DMS 273 (cell line): ENCODE measurements at regions not wholly inside any gene's neighbourhood (a gene's known extent, or its start where the extent isn't known, plus 50 kb on each side); places are given as distances from the start of the nearest gene placed in this dataset.
"Not testable (repeated sequence)": the region's sequence is repeated elsewhere in the genome, so short reads cannot be mapped to it uniquely, and the experiment has no call there.

Experiments used
- DNase-seq: peaks from one replicate; lab custom pipeline; 2025; ENCODE audit not compliant: unreplicated experiment; lab: John Stamatoyannopoulos, UW

DNA sequence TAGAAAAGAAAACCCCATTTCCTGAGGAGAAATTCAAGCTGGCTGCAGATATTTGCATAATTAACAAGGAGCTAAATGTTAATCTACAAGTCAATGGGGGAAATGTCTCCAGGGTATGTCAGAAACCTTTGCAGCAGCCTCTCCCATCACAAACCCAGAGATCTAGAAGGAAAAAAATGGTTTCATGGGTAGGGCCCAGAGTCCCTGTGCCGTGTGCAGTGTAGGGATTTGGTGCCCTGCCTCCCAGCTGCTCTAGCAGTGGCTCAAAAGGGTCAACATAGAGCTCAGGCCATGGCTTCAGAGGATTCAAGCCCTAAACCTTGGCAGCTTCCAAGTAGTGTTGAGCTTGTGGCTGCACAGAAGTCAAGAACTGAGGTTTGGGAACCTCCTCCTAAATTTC is 290.2 kb upstream of the TMEFF2 start:
- DNase-seq, result no peak

DNA sequence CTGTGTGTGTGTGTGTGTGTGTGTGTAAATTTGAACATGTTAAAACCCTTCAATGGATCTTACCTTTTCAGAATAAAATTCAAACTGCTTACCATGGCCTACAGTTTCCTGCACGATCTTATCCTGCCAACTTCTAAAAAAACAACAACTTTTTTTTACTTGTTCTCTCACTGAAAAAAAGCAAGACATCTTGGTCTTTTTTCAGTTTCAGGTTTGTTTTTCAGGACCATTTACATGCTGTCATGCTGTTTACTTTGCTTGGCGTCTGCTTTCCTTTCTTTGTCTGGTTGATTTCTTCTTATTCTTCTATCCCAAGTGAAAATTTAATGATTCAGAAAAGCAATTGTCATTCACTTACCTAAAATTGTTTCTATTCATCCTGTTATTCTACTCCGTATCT is 286.3 kb upstream of the TMEFF2 start:
- no peak for DNase-seq

DNA sequence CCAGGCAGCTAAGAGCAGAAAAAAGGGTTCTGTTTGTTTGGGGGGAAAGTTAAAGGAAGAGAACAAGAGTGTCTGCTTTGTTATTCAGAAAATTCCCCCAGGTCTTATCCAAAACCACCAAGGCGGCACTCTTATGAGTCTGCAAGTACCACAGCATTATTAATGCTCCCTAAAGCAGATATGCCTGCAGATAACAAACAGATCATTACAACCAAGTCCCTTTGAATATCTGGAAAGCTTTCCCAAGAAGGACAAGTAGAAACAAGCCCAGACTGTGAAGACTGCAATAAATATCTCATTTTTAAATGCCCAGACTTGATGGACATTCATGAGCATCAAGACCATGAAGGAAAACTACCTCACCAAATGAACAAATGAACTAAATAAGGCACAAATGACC is 278.6 kb upstream of the TMEFF2 start:
- no peak for DNase-seq

DNA sequence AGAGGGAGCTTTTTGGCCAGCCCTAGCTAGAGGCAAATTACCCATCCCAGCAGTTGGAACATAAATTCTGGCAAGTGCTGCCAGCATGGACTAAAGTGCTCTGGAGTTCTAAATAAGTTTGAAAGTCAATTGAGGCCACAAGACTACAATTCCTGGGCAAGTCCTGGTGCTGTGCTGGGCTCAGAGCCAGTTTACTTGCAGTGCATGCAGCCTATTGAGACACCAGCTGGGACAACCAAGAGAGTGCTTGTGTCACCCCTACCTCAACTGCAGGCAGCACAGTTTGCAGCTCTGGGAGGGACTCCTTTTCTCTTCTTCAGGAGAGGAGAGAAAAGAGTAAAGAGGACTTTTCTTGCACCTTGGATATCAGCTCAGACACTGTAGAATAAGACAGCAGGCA is 277.2 kb upstream of the TMEFF2 start:
- no peak for DNase-seq

DNA sequence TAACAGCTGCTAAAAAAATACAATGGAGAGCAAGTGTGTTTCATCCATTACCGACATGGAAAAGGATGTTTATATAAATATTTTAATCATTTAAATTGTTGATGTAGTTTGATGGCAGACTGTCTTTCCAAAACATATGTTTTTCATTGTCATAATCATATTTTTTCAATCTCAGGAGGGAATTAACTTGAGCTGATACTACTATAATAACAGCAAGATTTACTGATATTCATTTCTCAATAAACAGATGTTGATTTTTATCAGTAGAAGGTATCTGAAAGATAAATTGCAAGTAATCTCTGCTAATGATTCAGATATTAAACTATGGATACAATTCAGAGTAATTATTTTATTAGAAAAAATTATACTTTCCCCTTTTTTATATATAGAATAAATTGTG is 274.9 kb upstream of the TMEFF2 start:
- no peak for DNase-seq

DNA sequence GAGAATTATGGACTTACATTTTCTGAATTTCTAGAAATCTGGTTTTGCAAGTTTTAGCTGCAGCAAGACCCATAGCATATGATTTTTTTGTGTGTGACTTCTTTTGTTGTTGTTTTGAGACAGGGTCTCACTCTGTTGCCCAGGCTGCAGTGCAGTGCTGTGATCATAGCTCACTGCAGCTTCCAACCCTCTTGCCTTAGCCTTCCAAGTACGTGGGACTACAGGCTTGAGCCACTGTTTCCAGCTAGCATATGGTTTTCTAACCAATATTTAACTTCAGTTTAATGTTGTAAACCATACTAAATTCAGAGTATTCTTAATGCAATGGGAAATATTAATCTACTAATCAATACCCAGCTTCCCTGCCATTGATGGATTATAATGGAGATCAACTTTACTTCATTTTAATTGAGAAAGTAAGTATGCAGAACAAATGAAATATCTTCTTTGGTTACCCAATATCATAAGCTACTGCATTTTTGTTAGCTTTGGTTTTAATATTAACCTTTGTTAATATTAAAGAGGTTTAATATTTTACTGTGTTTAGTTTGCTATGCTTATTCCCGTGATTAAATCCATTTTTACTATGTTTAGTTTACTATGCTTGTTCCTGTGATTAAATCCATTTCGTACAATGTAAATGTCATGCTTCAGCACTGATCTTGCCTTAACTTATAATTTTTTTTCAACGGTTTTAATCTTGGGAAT is 273.4 kb upstream of the TMEFF2 start:
- DNase-seq, result no peak

DNA sequence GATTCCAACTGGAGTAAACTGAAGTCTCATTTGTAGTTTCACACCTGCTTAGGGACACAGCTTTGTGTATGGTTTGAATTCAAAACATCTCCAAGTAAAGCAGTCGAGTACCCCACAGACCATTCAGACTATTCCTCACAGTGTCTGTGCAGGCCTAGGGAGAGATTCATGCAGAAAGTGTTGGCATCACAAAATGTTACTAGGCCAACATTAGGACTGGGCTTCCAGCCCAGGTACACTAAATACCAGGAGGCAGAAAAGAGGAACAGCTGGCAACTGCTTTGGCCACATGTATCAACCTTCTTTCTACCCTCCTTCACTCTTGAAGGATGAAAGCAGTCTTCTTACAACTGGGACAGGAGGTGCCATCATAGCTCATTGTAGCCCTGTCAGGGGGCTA is 270.4 kb upstream of the TMEFF2 start:
- DNase-seq, result no peak

DNA sequence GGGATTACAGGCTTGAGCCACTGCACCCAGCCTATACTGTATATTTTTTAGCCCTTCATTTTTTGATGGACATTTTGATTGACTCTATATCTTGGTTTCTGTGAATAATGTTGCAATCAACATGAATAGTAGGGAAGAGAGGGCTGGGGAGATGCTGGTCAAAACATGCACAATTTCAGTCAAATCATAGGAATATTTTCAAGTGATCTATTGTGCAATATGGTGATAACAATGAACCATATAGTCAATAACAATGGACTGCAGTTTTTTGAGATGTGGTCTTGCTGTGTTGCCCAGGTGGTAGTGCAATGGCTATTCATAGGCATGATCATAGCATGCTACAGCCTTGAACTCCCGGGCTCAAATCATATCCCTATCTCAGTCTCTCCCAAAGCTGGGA is 264.7 kb upstream of the TMEFF2 start:
- no peak for DNase-seq

DNA sequence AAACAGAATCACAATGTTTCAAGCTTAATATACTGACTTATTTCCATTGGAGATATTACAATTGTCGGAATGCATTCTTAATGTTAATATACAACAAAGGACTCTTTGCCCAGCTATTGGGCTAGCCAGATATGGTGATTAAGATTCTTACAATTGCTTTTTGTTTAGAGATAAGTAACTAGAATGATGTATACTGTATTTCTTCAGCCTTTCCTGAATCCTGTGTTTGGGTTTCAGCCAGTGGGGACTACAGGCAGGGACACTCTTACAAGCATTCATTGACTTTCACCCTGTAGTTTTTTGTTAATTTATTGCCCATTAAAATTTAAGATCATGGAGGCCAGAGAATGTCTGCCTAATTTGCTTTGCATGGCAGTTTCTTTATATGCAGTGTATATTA is 254.1 kb upstream of the TMEFF2 start:
- DNase-seq, result no peak

DNA sequence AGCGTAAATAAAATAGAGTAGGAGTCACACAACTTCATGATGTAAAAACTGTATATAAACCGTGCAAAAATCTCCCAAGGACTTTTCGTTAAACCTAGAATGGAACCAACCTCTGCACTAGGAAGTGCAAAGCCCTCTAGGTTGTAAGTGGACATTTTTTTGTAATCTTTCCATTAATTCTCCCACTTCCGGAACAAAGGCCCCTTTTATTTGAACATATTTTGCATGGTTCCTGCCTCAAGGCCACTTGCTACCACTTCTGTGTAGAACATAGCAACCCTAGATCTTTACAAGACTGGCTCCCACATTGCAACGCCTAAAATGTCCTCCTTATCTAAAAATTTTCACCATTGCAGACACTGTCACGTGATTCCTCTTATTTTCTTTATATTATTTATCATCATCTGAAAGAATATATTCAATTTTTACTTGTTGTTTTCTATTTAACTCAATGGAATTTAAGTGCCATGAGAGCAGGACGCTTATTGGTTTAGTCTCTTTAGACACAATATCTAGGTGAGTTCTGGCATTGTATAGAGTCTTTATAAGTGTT is 249.6 kb upstream of the TMEFF2 start:
- no peak for DNase-seq

DNA sequence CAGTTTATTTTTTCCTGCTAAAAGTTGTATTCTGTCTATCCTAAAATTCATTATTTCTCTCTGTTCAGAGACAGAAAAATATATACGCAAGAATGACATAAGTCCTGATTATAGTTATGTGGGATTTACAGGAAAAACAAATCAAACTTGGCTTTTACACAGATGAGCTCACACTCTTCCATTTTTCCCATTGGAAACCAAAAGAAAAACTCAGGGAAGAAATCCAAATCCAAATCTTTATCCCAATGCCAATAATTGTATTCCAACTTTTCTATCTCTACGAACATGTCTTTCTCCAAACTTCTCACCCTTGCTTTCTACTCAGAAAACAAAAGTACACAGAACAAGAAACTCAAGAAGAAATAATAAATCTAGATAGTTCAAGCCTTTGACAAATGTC is 249.1 kb upstream of the TMEFF2 start:
- DNase-seq, result no peak

DNA sequence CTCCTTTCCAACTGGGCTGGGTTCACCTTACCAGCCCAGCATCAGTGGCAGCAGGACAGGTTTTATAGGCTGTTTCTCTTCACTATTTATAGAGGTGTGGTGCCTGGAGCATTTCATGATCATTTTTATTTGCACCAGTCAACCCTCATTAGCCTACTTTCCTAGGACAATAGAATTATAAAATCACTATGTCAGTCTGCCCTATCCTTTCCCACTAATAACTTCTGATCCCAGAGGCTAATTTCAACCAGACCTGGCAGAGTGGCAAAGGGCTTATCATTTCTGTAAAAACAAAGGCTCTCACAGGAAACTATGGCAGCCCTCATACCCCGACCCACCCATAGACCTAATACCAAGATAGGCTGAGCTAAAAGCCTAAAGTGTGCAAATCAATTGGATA is 243.5 kb upstream of the TMEFF2 start:
- no peak for DNase-seq

DNA sequence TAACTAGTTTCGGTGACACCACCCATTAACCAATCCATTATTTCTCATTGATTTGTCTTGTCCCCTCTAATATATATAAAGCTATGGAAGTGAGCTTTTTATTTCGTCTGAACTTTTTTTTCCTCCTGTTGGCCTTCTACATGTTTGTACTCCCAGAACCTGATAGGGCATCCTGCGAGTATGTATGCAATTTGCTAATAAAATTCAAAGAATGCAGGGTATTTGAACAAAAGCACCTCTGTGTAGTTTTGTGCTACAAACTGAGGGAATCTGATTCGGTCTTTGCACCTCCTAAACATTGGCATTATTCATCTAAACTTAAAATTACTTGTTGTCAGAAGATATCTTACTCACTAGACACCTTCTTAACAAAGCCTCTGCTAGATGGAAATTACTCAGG is 242.9 kb upstream of the TMEFF2 start:
- DNase-seq, result no peak

DNA sequence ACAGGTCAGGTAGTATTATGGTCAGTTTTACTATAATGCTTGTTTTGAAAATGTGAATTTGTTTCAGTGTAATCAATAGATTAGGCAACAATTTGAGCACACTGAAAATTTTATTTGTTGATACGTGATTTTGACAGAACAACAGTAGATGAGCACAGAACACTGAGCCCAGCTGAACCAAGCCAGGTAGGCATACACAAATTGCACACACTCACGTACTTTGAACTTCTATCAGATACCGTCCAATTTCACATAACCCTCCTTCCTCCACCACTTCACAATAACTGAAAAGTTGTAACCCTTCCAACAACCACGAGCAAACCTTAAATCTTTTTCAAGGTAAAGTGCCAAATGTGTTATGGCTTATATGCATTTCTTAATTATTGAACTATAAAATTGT is 229.5 kb upstream of the TMEFF2 start:
- DNase-seq, result no peak

DNA sequence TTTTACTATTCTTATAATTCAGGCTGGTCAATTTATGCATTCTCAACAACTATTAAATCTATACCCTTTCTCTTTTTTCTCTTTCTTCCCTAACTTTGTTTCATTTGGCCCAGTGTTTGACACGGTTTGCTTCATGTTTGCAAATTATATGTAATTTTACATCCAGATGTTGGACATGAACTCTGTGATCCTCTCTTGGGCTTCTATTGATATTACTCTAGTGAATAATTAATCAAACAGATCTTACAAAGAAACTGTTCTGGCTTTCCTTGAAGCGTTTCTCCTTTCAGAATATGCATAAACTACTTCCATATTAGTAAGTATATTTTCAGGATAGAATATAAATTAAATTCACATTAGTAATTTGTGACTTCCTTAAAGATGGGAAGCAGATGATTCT is 225.1 kb upstream of the TMEFF2 start:
- DNase-seq, result no peak

DNA sequence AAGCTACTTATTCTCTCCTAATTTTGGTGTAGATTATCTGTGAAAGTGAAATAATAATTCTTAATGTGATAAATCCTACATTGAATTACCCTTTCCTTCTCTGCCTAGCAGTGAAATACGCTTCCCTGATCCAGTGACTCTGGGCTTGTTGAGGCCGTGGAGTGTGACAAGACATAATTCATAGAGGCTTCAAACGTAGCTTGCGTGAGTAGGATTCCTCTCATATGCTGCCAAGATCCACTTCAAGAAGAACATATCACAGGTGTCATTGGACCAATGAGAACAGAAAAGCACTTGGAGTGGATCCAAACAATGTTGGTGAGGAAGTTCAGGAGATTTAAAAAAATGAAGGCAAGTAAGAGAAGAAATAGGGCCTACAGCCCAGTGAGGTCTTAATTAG is 221.3 kb upstream of the TMEFF2 start:
- DNase-seq, result no peak

DNA sequence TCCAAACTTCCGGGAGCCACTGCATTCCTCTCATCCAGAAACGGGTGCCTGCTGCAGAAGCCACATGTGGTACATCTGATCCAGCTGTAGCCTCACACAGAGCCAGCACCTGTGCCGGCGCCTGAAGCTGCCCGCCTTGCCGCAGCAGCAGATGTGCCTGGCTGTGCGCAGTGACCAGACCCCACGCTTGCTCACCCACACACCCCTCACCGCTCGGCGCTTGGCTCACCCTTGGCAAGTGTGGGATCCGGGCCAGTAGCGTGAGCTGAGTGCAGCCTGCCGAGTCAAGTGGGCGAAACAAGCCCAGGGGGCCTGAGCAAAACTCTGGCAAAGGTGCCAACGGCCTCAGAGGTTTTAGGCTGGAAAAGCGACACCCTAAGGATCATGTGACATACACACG is 220.1 kb upstream of the TMEFF2 start:
- no peak for DNase-seq

DNA sequence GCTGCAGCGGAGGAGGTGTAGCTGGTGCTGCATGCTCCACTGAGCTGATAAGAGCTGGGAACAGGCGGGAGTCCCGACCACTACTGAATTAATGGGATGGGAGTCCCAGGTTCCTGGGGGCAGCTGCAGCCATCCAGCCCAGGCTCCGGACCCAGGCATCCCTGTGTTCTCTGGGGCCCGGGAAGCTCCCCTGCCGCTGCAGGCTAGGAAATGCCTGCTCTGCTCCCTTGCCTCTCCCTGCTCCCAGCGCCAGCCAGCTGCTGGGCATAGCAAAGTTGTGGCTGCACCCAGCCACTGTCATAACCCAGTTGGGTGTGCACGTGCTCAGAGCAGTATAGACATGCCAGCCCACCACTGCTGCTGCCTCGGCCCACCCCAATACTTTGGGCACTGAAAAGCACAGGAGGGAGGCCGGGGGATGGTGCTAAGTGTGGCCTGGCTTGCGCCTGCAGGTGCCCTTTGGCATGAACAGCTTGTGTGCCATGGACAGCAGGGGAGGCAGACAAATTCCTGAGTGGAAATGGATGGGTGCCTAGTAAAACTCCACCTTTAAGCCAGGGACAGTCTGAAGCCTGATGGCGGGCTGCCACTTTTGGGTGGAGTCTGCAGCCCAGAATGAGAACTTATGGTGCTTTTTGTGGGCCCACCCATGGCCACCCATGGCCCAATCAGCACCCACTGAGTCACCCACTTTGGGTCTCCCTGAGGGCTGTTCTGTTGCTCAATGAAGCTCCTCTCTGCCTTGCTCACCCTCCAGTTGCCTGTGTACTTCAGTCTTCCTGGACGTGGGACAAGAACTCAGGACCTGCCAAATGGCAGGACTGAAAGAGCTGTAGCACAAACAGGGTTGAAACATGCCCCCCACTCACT is 219.3 kb upstream of the TMEFF2 start:
- no peak for DNase-seq

DNA sequence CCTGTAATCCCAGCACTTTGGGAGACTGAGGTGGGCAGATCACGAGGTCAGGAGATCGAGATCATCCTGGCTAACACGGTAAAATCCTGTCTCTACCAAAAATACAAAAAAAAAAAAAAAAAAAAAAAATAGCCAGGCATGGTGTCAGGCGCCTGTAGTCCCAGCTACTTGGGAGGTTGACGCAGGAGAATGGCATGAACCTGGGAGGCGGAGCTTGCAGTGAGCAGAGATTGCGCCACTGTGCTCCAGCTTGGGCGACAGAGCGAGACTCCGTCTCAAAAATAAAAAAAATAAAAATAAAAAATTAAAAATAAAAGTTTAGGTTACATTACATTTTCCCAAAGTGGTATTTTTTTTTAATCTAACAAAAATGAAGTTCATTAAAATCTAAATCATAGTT is 218.1 kb upstream of the TMEFF2 start:
- not testable (repeated sequence) for DNase-seq

DNA sequence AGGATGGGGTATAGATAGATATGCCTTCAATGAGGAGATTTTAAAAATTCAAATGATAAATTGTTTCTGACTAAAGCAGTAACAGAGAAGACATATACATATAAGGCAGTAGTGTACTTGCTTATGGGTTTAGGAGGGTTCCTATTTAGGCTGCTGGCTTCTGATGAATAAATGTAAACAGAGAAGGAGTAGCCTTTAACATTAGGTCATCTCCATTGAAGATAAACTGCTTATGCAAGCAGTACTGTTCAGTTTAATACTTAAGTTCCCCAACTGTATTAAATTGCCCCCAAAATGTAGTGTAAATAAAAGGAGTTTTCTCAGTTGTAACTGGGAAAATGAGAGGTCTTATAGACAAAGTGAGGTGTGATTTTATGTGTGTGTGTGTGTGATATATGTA is 217.7 kb upstream of the TMEFF2 start:
- no peak for DNase-seq

DNA sequence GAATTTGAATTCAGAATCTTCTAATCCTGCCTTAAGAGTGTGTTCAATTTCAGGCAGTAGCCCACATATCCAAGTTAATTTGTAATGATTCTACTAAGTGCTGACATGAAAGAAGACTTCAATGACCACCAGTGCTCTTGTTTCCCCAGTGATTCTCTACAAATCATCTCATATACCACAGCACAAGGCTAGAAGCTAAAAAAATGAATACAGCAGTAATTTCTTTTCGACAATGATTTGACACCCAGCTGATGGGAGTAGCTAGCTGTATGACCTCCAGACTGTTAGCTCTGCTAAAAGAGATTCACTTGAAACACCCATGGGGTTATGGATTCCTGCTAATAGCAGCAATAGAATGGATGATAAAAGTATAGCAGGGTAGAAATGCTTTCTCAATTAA is 217.0 kb upstream of the TMEFF2 start:
- DNase-seq, result no peak

DNA sequence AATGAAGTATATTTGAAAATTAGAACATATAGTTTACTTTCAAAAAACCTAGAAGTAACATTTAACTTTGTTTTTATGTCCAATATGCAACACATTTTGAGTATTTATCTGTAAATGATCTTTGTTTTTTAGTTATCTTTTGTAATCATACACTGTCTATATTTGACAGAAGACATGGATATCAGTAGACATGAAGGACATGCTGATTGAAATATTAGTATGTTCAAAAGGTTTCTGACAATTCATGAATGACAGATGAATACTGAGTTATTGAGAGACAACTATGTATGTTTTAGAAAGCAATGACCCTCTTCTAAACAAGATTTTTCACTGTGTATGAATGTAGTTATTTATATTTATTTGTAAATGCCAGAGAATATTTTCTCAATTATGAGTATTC is 215.6 kb upstream of the TMEFF2 start:
- DNase-seq, result no peak
